Neural progenitor cell (in vitro differentiated cells): ENCODE measurements at regions not wholly inside any gene's neighbourhood (a gene's known extent, or its start where the extent isn't known, plus 50 kb on each side); places are given as distances from the start of the nearest gene placed in this dataset.

ENCODE experiments used
- EZH2phosphoT487 ChIP-seq: fragments of 200-600 bp; sonication (generic); IDR thresholded peaks from 2 replicates; pipeline ENCODE4 v1.6.1; 2017; ENCODE audit warnings: antibody characterized with exemption
- TF ChIP-seq, protein P1 (sequence below): fragments of 200-600 bp; sonication (generic); IDR thresholded peaks from 2 replicates; pipeline ENCODE4 v1.5.1; 2017; ENCODE audit warnings: antibody characterized with exemption, mild to moderate bottlenecking

GRCh38 chr4:125039550-125039949 is 275.2 kb upstream of the FAT4 start:
- TF ChIP-seq, protein P1, sequence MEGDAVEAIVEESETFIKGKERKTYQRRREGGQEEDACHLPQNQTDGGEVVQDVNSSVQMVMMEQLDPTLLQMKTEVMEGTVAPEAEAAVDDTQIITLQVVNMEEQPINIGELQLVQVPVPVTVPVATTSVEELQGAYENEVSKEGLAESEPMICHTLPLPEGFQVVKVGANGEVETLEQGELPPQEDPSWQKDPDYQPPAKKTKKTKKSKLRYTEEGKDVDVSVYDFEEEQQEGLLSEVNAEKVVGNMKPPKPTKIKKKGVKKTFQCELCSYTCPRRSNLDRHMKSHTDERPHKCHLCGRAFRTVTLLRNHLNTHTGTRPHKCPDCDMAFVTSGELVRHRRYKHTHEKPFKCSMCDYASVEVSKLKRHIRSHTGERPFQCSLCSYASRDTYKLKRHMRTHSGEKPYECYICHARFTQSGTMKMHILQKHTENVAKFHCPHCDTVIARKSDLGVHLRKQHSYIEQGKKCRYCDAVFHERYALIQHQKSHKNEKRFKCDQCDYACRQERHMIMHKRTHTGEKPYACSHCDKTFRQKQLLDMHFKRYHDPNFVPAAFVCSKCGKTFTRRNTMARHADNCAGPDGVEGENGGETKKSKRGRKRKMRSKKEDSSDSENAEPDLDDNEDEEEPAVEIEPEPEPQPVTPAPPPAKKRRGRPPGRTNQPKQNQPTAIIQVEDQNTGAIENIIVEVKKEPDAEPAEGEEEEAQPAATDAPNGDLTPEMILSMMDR, result no peak
- no peak for TF ChIP-seq EZH2phosphoT487
